Fibroblast of the aortic adventitia (primary cell): ENCODE measurements at regions not wholly inside any gene's neighbourhood (a gene's known extent, or its start where the extent isn't known, plus 50 kb on each side); places are given as distances from the start of the nearest gene placed in this dataset.

Source experiments
- DNase-seq: peaks from one replicate; pipeline ENCODE4 v3.0.0-alpha.2; 2010; ENCODE audit warnings: low read depth
- H3K4me3 ChIP-seq: 2 replicates; pipeline ENCODE4 v1.5.1; 2011; ENCODE audit warnings: low read depth, mild to moderate bottlenecking, control low read depth, low read length, moderate library complexity
- CTCF ChIP-seq: IDR thresholded peaks from 2 replicates; pipeline ENCODE4 v1.5.1; 2011; ENCODE audit warnings: mild to moderate bottlenecking, low read length, control low read depth, inconsistent platforms; ENCODE audit not compliant: insufficient read depth

GRCh38 chr16:64365448-64365931 lies 756.4 kb downstream of the CDH11 start:
- peak; percentile 35 for DNase-seq
- H3K4me3 ChIP-seq: no peak overlapping the region
- no peak for TF ChIP-seq CTCF

GRCh38 chr16:64364894-64365293 lies 757.0 kb downstream of the CDH11 start:
- DNase-seq: peak; percentile 29
- TF ChIP-seq CTCF: no peak
- H3K4me3 ChIP-seq: no peak overlapping the region

GRCh38 chr16:64364416-64364815 lies 757.4 kb downstream of the CDH11 start:
- no peak for TF ChIP-seq CTCF
- no peak overlapping the region for H3K4me3 ChIP-seq
- no peak for DNase-seq

- no peak for TF ChIP-seq CTCF
- no peak for DNase-seq
- no peak overlapping the region for H3K4me3 ChIP-seq
Observed at GRCh38 chr16:64364016-64364415, 757.8 kb downstream of the CDH11 start.

GRCh38 chr16:64363039-64363438 lies 758.8 kb downstream of the CDH11 start:
- DNase-seq: no peak
- H3K4me3 ChIP-seq: no peak overlapping the region
- no peak for TF ChIP-seq CTCF

GRCh38 chr16:64362193-64362592 lies 759.7 kb downstream of the CDH11 start:
- no peak for TF ChIP-seq CTCF
- H3K4me3 ChIP-seq: no peak overlapping the region
- peak; percentile 21 for DNase-seq

- no peak for DNase-seq
- no peak for TF ChIP-seq CTCF
- H3K4me3 ChIP-seq: no peak overlapping the region
Observed at GRCh38 chr16:64361753-64362152, 760.1 kb downstream of the CDH11 start.
